ENCODE measurements at regions not wholly inside any gene's neighbourhood (a gene's known extent, or its start where the extent isn't known, plus 50 kb on each side); places are given as distances from the start of the nearest gene placed in this dataset.

DNA sequence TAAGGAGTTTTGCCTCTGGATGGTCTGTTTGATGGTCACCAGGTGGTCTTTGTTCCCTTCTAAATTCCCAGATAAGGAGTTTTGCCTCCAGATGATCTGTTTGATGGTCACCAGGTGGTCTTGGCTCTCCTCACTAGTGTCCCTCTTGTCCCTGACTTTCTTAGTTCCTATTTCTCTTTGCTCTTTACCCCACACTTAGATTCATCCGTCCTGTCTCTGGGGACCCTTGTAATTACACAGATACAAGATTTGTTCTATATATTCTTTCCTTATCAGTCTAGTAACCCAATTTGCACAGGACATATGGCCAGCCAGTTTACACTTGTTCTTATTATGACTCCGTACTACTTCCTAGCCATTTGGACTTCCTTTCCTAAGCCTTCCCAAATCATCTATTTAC is 84.0 kb upstream of the B3GAT2 start:
- no peak for TF ChIP-seq SUZ12 (IDR thresholded peaks at IDR 0.05; ENCODE audit: extremely low read depth, insufficient read depth, insufficient read length)
- no peak for TF ChIP-seq ZNF274 (IDR thresholded peaks at IDR 0.05; ENCODE audit: low read depth, low read length)
- no peak for TF ChIP-seq YY1 (IDR thresholded peaks at IDR 0.05; ENCODE audit: insufficient read depth, insufficient read length)
- no peak overlapping the region for H3K9ac ChIP-seq (ENCODE audit: insufficient read length, low read depth)
- no peaks in the 10 kb centered on the region for H3K9me3 ChIP-seq (ENCODE audit: insufficient read depth, low read length)
- no peak for DNase-seq (ENCODE audit: low read depth, low spot score)
- no peaks in the 10 kb centered on the region for H3K36me3 ChIP-seq (ENCODE audit: insufficient read depth, insufficient read length, low read length)
- H3K27me3 ChIP-seq (ENCODE audit: insufficient read depth, insufficient read length): no peaks in the 10 kb centered on the region
- no peak overlapping the region for H3K4me3 ChIP-seq (ENCODE audit: insufficient read length, low read depth)
- no peaks in the 10 kb centered on the region for H3K4me1 ChIP-seq (ENCODE audit: insufficient read depth, insufficient read length)

DNA sequence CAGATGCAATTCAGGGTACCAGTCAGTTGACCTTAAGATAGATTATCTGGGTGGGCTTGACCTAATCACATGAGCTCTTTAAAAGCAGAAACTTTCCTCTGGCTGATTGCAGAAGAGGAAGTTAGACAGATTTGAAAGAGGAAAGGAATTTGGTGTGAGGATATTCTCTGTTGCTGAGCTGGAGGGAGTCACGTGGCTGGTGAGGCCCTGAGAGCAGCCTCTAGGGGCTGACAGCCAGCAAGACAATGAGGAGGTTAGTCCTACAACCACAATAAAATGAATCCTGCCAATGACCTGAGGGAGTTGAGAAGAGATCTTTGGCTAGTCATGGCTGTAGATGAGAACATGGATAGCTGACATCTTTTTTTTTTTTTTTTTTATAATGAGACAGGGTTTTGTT is 87.0 kb upstream of the B3GAT2 start:
- no peaks in the 10 kb centered on the region for H3K27me3 ChIP-seq (ENCODE audit: insufficient read depth, insufficient read length)
- no peak for DNase-seq (ENCODE audit: low read depth, low spot score)
- no peak overlapping the region for H3K4me3 ChIP-seq (ENCODE audit: insufficient read length, low read depth)
- no peaks in the 10 kb centered on the region for H3K36me3 ChIP-seq (ENCODE audit: insufficient read depth, insufficient read length, low read length)
- no peaks in the 10 kb centered on the region for H3K9me3 ChIP-seq (ENCODE audit: insufficient read depth, low read length)
- no peaks in the 10 kb centered on the region for H3K4me1 ChIP-seq (ENCODE audit: insufficient read depth, insufficient read length)
- H3K9ac ChIP-seq (ENCODE audit: insufficient read length, low read depth): no peak overlapping the region
- TF ChIP-seq ZNF274 (IDR thresholded peaks at IDR 0.05; ENCODE audit: low read depth, low read length): no peak
- no peak for TF ChIP-seq YY1 (IDR thresholded peaks at IDR 0.05; ENCODE audit: insufficient read depth, insufficient read length)
- no peak for TF ChIP-seq SUZ12 (IDR thresholded peaks at IDR 0.05; ENCODE audit: extremely low read depth, insufficient read depth, insufficient read length)

DNA sequence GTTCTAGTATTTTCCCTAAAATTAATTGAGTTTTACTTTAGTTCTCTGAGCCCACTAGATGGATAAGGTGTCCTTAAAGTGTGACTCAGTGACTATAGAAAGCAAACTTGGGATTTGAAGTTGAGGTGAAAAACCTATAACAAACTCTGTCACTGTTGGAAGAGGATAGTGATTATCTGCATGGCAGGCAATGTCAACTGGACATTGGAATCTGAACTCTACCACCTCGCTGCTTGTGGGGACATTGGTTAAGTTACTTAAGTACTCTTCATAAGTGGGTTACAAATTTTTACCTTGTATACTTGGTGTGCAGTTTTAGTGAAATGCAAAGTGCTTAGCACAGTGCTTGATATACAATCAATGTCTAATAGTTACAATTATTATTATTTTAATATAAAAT is 87.9 kb upstream of the B3GAT2 start:
- Histone ChIP-seq H3K9me3 (ENCODE audit: insufficient read depth, low read length) (no peaks in the 10 kb centered on the region), H3K9ac (ENCODE audit: insufficient read length, low read depth) (no peak overlapping the region), H3K27me3 (ENCODE audit: insufficient read depth, insufficient read length) (no peaks in the 10 kb centered on the region), H3K4me1 (ENCODE audit: insufficient read depth, insufficient read length) (no peaks in the 10 kb centered on the region), H3K4me3 (ENCODE audit: insufficient read length, low read depth) (no peak overlapping the region), H3K36me3 (ENCODE audit: insufficient read depth, insufficient read length, low read length) (no peaks in the 10 kb centered on the region)
- no peak for DNase-seq (ENCODE audit: low read depth, low spot score)
- TF ChIP-seq ZNF274 (IDR thresholded peaks at IDR 0.05; ENCODE audit: low read depth, low read length): no peak
- no peak for TF ChIP-seq SUZ12 (IDR thresholded peaks at IDR 0.05; ENCODE audit: extremely low read depth, insufficient read depth, insufficient read length)
- TF ChIP-seq YY1 (IDR thresholded peaks at IDR 0.05; ENCODE audit: insufficient read depth, insufficient read length): no peak

DNA sequence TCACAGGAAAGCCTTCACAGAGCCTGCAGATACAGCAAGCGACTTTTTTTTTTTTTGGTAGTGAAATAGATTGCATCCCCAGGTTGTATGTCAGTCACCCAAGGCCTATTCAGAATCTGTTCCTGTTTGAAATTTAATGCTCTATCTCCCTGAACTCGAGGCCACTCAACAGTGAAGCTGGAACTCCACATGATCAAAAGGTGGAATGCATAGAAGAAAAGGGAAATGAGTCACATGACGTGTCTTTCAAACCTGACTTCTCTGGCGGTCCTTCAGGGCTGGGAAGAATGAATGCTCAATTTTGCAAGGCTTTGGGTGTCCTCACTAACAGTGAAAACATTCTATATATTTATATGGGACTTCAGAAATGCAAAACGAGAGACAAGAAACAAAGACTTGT is 88.4 kb upstream of the B3GAT2 start:
- no peak overlapping the region for H3K9ac ChIP-seq (ENCODE audit: insufficient read length, low read depth)
- DNase-seq (ENCODE audit: low read depth, low spot score): no peak
- H3K27me3 ChIP-seq (ENCODE audit: insufficient read depth, insufficient read length): no peaks in the 10 kb centered on the region
- no peaks in the 10 kb centered on the region for H3K9me3 ChIP-seq (ENCODE audit: insufficient read depth, low read length)
- TF ChIP-seq YY1 (IDR thresholded peaks at IDR 0.05; ENCODE audit: insufficient read depth, insufficient read length): no peak
- no peaks in the 10 kb centered on the region for H3K36me3 ChIP-seq (ENCODE audit: insufficient read depth, insufficient read length, low read length)
- H3K4me1 ChIP-seq (ENCODE audit: insufficient read depth, insufficient read length): no peaks in the 10 kb centered on the region
- H3K4me3 ChIP-seq (ENCODE audit: insufficient read length, low read depth): no peak overlapping the region

- Histone ChIP-seq H3K9ac (ENCODE audit: insufficient read length, low read depth) (no peak overlapping the region), H3K27me3 (ENCODE audit: insufficient read depth, insufficient read length) (no peaks in the 10 kb centered on the region), H3K4me1 (ENCODE audit: insufficient read depth, insufficient read length) (no peaks in the 10 kb centered on the region), H3K4me3 (ENCODE audit: insufficient read length, low read depth) (no peak overlapping the region), H3K9me3 (ENCODE audit: insufficient read depth, low read length) (no peaks in the 10 kb centered on the region), H3K36me3 (ENCODE audit: insufficient read depth, insufficient read length, low read length) (no peaks in the 10 kb centered on the region)
- TF ChIP-seq YY1 (IDR thresholded peaks at IDR 0.05; ENCODE audit: insufficient read depth, insufficient read length) (no peak), ZNF274 (IDR thresholded peaks at IDR 0.05; ENCODE audit: low read depth, low read length) (no peak), SUZ12 (IDR thresholded peaks at IDR 0.05; ENCODE audit: extremely low read depth, insufficient read depth, insufficient read length) (no peak)
- DNase-seq (ENCODE audit: low read depth, low spot score): no peak
These were observed 90.6 kb upstream of the B3GAT2 start for GRCh38 chr6:71047417-71047816.

GRCh38 chr6:71048320-71049164 is 91.7 kb upstream of the B3GAT2 start:
- no peak overlapping the region for H3K4me3 ChIP-seq (ENCODE audit: insufficient read length, low read depth)
- H3K36me3 ChIP-seq (ENCODE audit: insufficient read depth, insufficient read length, low read length): no peaks in the 10 kb centered on the region
- no peaks in the 10 kb centered on the region for H3K4me1 ChIP-seq (ENCODE audit: insufficient read depth, insufficient read length)
- no peak overlapping the region for H3K9ac ChIP-seq (ENCODE audit: insufficient read length, low read depth)
- H3K9me3 ChIP-seq (ENCODE audit: insufficient read depth, low read length): no peaks in the 10 kb centered on the region
- no peak for TF ChIP-seq ZNF274 (IDR thresholded peaks at IDR 0.05; ENCODE audit: low read depth, low read length)
- TF ChIP-seq SUZ12 (IDR thresholded peaks at IDR 0.05; ENCODE audit: extremely low read depth, insufficient read depth, insufficient read length): no peak
- TF ChIP-seq YY1 (IDR thresholded peaks at IDR 0.05; ENCODE audit: insufficient read depth, insufficient read length): no peak
- no peaks in the 10 kb centered on the region for H3K27me3 ChIP-seq (ENCODE audit: insufficient read depth, insufficient read length)
- no peak for DNase-seq (ENCODE audit: low read depth, low spot score)

DNA sequence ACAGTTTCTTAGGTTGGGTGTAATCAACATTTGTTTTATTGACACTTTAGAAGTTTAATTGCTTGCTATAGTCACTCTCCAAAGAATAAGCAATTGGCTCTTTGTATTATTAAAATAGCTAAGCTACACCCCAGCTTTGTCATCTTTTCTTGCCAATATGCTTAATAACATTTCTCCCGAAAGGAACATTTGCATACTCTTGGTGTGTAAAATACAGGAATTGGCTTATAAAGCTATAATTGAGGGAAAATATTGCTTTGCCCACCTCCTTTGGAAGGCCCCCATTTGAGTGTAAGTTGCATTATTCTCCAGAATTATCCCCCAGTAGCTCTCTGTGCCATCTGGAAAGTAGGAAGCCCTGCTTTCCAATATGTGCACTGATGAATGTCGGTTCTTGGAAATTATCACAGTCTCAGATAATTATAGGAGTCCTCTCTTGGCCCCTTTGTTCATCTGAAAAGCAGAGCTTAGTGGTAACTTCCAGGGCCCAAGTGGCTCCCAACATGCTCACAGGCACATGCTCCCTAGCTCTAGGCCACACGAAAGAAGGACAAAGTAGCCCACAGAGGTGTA is 92.4 kb upstream of the B3GAT2 start:
- H3K36me3 ChIP-seq (ENCODE audit: insufficient read depth, insufficient read length, low read length): no peaks in the 10 kb centered on the region
- no peak overlapping the region for H3K9ac ChIP-seq (ENCODE audit: insufficient read length, low read depth)
- no peak overlapping the region for H3K4me3 ChIP-seq (ENCODE audit: insufficient read length, low read depth)
- no peaks in the 10 kb centered on the region for H3K4me1 ChIP-seq (ENCODE audit: insufficient read depth, insufficient read length)
- no peaks in the 10 kb centered on the region for H3K9me3 ChIP-seq (ENCODE audit: insufficient read depth, low read length)
- no peaks in the 10 kb centered on the region for H3K27me3 ChIP-seq (ENCODE audit: insufficient read depth, insufficient read length)
- DNase-seq (ENCODE audit: low read depth, low spot score): no peak
- TF ChIP-seq YY1 (IDR thresholded peaks at IDR 0.05; ENCODE audit: insufficient read depth, insufficient read length): no peak
- no peak for TF ChIP-seq ZNF274 (IDR thresholded peaks at IDR 0.05; ENCODE audit: low read depth, low read length)
- TF ChIP-seq SUZ12 (IDR thresholded peaks at IDR 0.05; ENCODE audit: extremely low read depth, insufficient read depth, insufficient read length): no peak

Data from NT2/D1 (cell line).